Sigmoid colon (tissue), 4 donors: ENCODE measurements at regions not wholly inside any gene's neighbourhood (a gene's known extent, or its start where the extent isn't known, plus 50 kb on each side); places are given as distances from the start of the nearest gene placed in this dataset.

ENCODE experiments used
- EP300 ChIP-seq, 4 donors: sonication (generic); formaldehyde crosslinking; IDR thresholded peaks; one replicate each; pipeline ENCODE4 v1.6.1; 2017; ENCODE audit warnings: antibody characterized with exemption in 4 of 4
- POLR2A ChIP-seq, 2 donors: fragments of 450-650 bp; IDR thresholded peaks; one replicate each; pipeline ENCODE4 v1.6.1; 2016; ENCODE audit warnings: antibody characterized with exemption in 2 of 2, mild to moderate bottlenecking in 2 of 2, moderate library complexity in 2 of 2
- POLR2AphosphoS5 ChIP-seq, 4 donors: sonication (generic); formaldehyde crosslinking; IDR thresholded peaks; one replicate each; pipeline ENCODE4 v1.6.1; 2017; ENCODE audit warnings: antibody characterized with exemption in 4 of 4
- TF ChIP-seq, protein P1 (sequence below), 4 experiments: fragments of 450-650 bp in 3 of 4; fragments of 200-600 bp in 1 of 4; IDR thresholded peaks; one replicate each; pipeline ENCODE4 v1.5.1; 2016 to 2019; ENCODE audit warnings: antibody characterized with exemption in 4 of 4, mild to moderate bottlenecking in 3 of 4, moderate library complexity in 2 of 4

- TF ChIP-seq, protein P1, sequence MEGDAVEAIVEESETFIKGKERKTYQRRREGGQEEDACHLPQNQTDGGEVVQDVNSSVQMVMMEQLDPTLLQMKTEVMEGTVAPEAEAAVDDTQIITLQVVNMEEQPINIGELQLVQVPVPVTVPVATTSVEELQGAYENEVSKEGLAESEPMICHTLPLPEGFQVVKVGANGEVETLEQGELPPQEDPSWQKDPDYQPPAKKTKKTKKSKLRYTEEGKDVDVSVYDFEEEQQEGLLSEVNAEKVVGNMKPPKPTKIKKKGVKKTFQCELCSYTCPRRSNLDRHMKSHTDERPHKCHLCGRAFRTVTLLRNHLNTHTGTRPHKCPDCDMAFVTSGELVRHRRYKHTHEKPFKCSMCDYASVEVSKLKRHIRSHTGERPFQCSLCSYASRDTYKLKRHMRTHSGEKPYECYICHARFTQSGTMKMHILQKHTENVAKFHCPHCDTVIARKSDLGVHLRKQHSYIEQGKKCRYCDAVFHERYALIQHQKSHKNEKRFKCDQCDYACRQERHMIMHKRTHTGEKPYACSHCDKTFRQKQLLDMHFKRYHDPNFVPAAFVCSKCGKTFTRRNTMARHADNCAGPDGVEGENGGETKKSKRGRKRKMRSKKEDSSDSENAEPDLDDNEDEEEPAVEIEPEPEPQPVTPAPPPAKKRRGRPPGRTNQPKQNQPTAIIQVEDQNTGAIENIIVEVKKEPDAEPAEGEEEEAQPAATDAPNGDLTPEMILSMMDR (IDR thresholded peaks at IDR 0.05), result no peak
- TF ChIP-seq POLR2A (IDR thresholded peaks at IDR 0.05), result no peak
- TF ChIP-seq POLR2AphosphoS5 (IDR thresholded peaks at IDR 0.05), result no peak
- TF ChIP-seq EP300 (IDR thresholded peaks at IDR 0.05), result no peak
These were observed 795.6 kb upstream of the SLITRK1 start for GRCh38 chr13:84677836-84678235.
